ENCODE measurements at regions not wholly inside any gene's neighbourhood (a gene's known extent, or its start where the extent isn't known, plus 50 kb on each side); places are given as distances from the start of the nearest gene placed in this dataset.
"Not testable (repeated sequence)": the region's sequence is repeated elsewhere in the genome, so short reads cannot be mapped to it uniquely, and the experiment has no call there.

- not testable (repeated sequence) for TF ChIP-seq CTCF (IDR thresholded peaks at IDR 0.05); ZFX (IDR thresholded peaks at IDR 0.05; ENCODE audit: borderline replicate concordance)
Measured at GRCh38 chr4:78715372-78715771, 60.8 kb upstream of the BMP2K start.

All from 22Rv1 (cell line).